PC-9 (cell line): ENCODE measurements at regions not wholly inside any gene's neighbourhood (a gene's known extent, or its start where the extent isn't known, plus 50 kb on each side); places are given as distances from the start of the nearest gene placed in this dataset.

Experiments used
- BruUV-seq: library from RNA; stranded (reverse); fragments of 400-500 nt; replicated peaks from 2 replicates; lab custom pipeline; 2021; lab: Mats Ljungman, UMichigan
- CTCF ChIA-PET: fragments of 300-600 bp; sonication (Branson Sonifier 250); formaldehyde crosslinking; loops from one replicate; lab custom pipeline; 2022; ENCODE audit warnings: antibody characterized with exemption; lab: Charles Lee
- POLR2A ChIA-PET: fragments of 300-600 bp; sonication (Branson Sonifier 250); formaldehyde crosslinking; loops from one replicate; lab custom pipeline; 2022; ENCODE audit warnings: antibody characterized with exemption; ENCODE audit not compliant: unreplicated experiment; lab: Charles Lee
- DNase-seq, 2 experiments: peaks; one replicate each; pipeline versions ENCODE4 v3.0.0 to v3.0.0-alpha.2; 2015 to 2022; ENCODE audit warnings: mixed read lengths in 1 of 2
- H2AFZ ChIP-seq: fragments of 200-600 bp; sonication (generic); 2 replicates; pipeline ENCODE4 v1.8.1; 2017; ENCODE audit warnings: antibody characterized with exemption
- H3F3A ChIP-seq: fragments of 200-600 bp; sonication (generic); 2 replicates; pipeline ENCODE4 v1.8.1; 2017; ENCODE audit warnings: antibody characterized with exemption, mild to moderate bottlenecking, low read depth; ENCODE audit not compliant: insufficient read depth
- H3K27ac ChIP-seq: fragments of 200-600 bp; sonication (generic); 2 replicates; pipeline ENCODE4 v1.6.1; 2016; ENCODE audit warnings: mixed run types
- H3K27me3 ChIP-seq: fragments of 200-600 bp; sonication (generic); 2 replicates; pipeline ENCODE4 v1.6.1; 2016; ENCODE audit warnings: low read depth, mixed run types; ENCODE audit not compliant: insufficient read depth
- H3K36me3 ChIP-seq: fragments of 200-600 bp; sonication (generic); 2 replicates; pipeline ENCODE4 v1.6.1; 2016; ENCODE audit warnings: low read depth, mixed run types
- H3K4me1 ChIP-seq: fragments of 200-600 bp; sonication (generic); replicated peaks from 2 replicates; pipeline ENCODE4 v1.6.1; 2016; ENCODE audit warnings: mixed run types; ENCODE audit not compliant: insufficient read depth
- H3K4me2 ChIP-seq: fragments of 200-600 bp; sonication (generic); 2 replicates; pipeline ENCODE4 v1.6.1; 2017; ENCODE audit warnings: mixed run types
- H3K4me3 ChIP-seq: fragments of 200-600 bp; sonication (generic); 2 replicates; pipeline ENCODE4 v1.6.1; 2016; ENCODE audit warnings: mixed run types
- H3K79me2 ChIP-seq: fragments of 200-600 bp; sonication (generic); 2 replicates; pipeline ENCODE4 v1.6.1; 2017; ENCODE audit warnings: low read depth, mixed run types
- H3K9me2 ChIP-seq: fragments of 200-600 bp; sonication (generic); 2 replicates; pipeline ENCODE4 v1.8.1; 2017; ENCODE audit warnings: mild to moderate bottlenecking; ENCODE audit not compliant: insufficient read depth
- H3K9me3 ChIP-seq: fragments of 200-600 bp; sonication (generic); 2 replicates; pipeline ENCODE4 v1.8.1; 2016; ENCODE audit warnings: low read depth; ENCODE audit not compliant: insufficient read depth
- H4K20me1 ChIP-seq: fragments of 200-600 bp; sonication (generic); 2 replicates; pipeline ENCODE4 v1.8.1; 2017; ENCODE audit not compliant: insufficient read depth
- CTCF ChIP-seq: fragments of 200-600 bp; sonication (generic); conservative IDR thresholded peaks from 2 replicates; pipeline ENCODE4 v1.6.1; 2017; ENCODE audit warnings: mixed run types, antibody characterized with exemption, mild to moderate bottlenecking, moderate library complexity
- EZH2 ChIP-seq: fragments of 200-600 bp; sonication (generic); IDR thresholded peaks from 2 replicates; pipeline ENCODE4 v1.8.0; 2017; ENCODE audit warnings: antibody characterized with exemption, low read depth
- intact Hi-C: fragments of 100-400 bp; cut with micrococcal nuclease; formaldehyde crosslinking; loops from one replicate; pipeline ENCODE4 v1.10.0; 2022; ENCODE audit not compliant: unreplicated experiment

GRCh38 chr14:97021001-97021400 is 223.8 kb downstream of the VRK1 start:
- H3K4me1 ChIP-seq: no peaks in the 10 kb centered on the region
- H4K20me1 ChIP-seq: no peaks in the 10 kb centered on the region
- no peaks in the 10 kb centered on the region for H3K9me2 ChIP-seq
- no peaks in the 10 kb centered on the region for H3F3A ChIP-seq
- H3K4me3 ChIP-seq: no peak overlapping the region
- H3K27me3 ChIP-seq: no peaks in the 10 kb centered on the region
- no peak for TF ChIP-seq EZH2
- no peak for TF ChIP-seq CTCF
- H3K4me2 ChIP-seq: no peak overlapping the region
- intact Hi-C loops: no loop called here
- H2AFZ ChIP-seq: no peak overlapping the region
- no peaks in the 10 kb centered on the region for H3K79me2 ChIP-seq
- no peak for DNase-seq
- H3K27ac ChIP-seq: no peak overlapping the region
- BruUV-seq: no TSS peak
- no peaks in the 10 kb centered on the region for H3K9me3 ChIP-seq
- ChIA-PET POLR2A (no interaction called here), CTCF (no interaction called here)
- no peaks in the 10 kb centered on the region for H3K36me3 ChIP-seq

- no peak for TF ChIP-seq EZH2
- no peak for TF ChIP-seq CTCF
- BruUV-seq: no TSS peak
- H3K4me1 ChIP-seq: no peaks in the 10 kb centered on the region
- H3K4me2 ChIP-seq: peak overlapping the region; percentile 31; the same call in 1 of the 2 replicates
- intact Hi-C loops: no loop called here
- no peaks in the 10 kb centered on the region for H4K20me1 ChIP-seq
- no peak overlapping the region for H3K27ac ChIP-seq
- no peaks in the 10 kb centered on the region for H3K9me2 ChIP-seq
- H2AFZ ChIP-seq: no peak overlapping the region
- H3K36me3 ChIP-seq: no peaks in the 10 kb centered on the region
- H3K9me3 ChIP-seq: no peaks in the 10 kb centered on the region
- no peaks in the 10 kb centered on the region for H3K27me3 ChIP-seq
- no peaks in the 10 kb centered on the region for H3K79me2 ChIP-seq
- no peak for DNase-seq
- ChIA-PET CTCF (no interaction called here), POLR2A (no interaction called here)
- H3K4me3 ChIP-seq: peak overlapping the region; percentile 8; the same call in 1 of the 2 replicates
- no peaks in the 10 kb centered on the region for H3F3A ChIP-seq
Measured at GRCh38 chr14:97021571-97022168, 224.5 kb downstream of the VRK1 start.

- Histone ChIP-seq H3K9me3 (no peaks in the 10 kb centered on the region), H2AFZ (no peak overlapping the region), H3K36me3 (no peaks in the 10 kb centered on the region), H3K27ac (no peak overlapping the region), H3K79me2 (no peaks in the 10 kb centered on the region), H3K27me3 (no peaks in the 10 kb centered on the region), H3F3A (no peaks in the 10 kb centered on the region), H3K4me2 (no peak overlapping the region), H4K20me1 (no peaks in the 10 kb centered on the region), H3K4me1 (no peaks in the 10 kb centered on the region), H3K4me3 (no peak overlapping the region), H3K9me2 (no peaks in the 10 kb centered on the region)
- intact Hi-C loops: no loop called here
- CTCF ChIA-PET: no interaction called here
- no peak for DNase-seq
- no TSS peak for BruUV-seq
- POLR2A ChIA-PET: no interaction called here
- TF ChIP-seq CTCF: no peak
- TF ChIP-seq EZH2: no peak
Measured at GRCh38 chr14:97022741-97023140, 225.6 kb downstream of the VRK1 start.
